Colonic mucosa (tissue), 4 donors: ENCODE measurements at regions not wholly inside any gene's neighbourhood (a gene's known extent, or its start where the extent isn't known, plus 50 kb on each side); places are given as distances from the start of the nearest gene placed in this dataset.

ENCODE experiments used
- DNase-seq: peaks from one replicate; pipeline ENCODE4 v3.0.0-alpha.2; 2020
- H3K27ac ChIP-seq: fragments of 200-600 bp; one replicate; pipeline ENCODE4 v1.8.0; 2021
- H3K27me3 ChIP-seq: fragments of 200-600 bp; one replicate; pipeline ENCODE4 v1.8.0; 2021
- H3K36me3 ChIP-seq: fragments of 200-600 bp; one replicate; pipeline ENCODE4 v1.8.0; 2021
- H3K4me1 ChIP-seq: fragments of 200-600 bp; one replicate; pipeline ENCODE4 v1.8.0; 2021; ENCODE audit warnings: mild to moderate bottlenecking
- H3K4me3 ChIP-seq: fragments of 200-600 bp; one replicate; pipeline ENCODE4 v1.8.0; 2021
- H3K9ac ChIP-seq, 2 donors: one replicate each; pipeline ENCODE4 v1.7.0; 2013; ENCODE audit warnings: control low read depth in 2 of 2, low read depth in 2 of 2, low read length in 2 of 2
- H3K9me3 ChIP-seq: fragments of 200-600 bp; one replicate; pipeline ENCODE4 v1.8.0; 2021
- CTCF ChIP-seq: fragments of 200-600 bp; IDR thresholded peaks from one replicate; pipeline ENCODE4 v1.8.0; 2022; ENCODE audit warnings: antibody characterized with exemption, mild to moderate bottlenecking
- intact Hi-C: fragments of 100-400 bp; cut with DNase I; formaldehyde crosslinking; loops from one replicate; pipeline ENCODE4 v1.14.1; 2022
- donor health status: healthy.
- donor health status: DM: no; HTN: no; CAD: no.
- donor health status: DM: no; HTN: no; CAD: no.

- no peaks in the 10 kb centered on the region for H3K9me3 ChIP-seq
- intact Hi-C loops, result no loop called here
- no peak overlapping the region for H3K27ac ChIP-seq
- no peaks in the 10 kb centered on the region for H3K27me3 ChIP-seq
- H3K4me3 ChIP-seq, result no peak overlapping the region
- no peak for DNase-seq
- H3K4me1 ChIP-seq, result no peaks in the 10 kb centered on the region
- no peak for TF ChIP-seq CTCF
- H3K36me3 ChIP-seq, result no peaks in the 10 kb centered on the region
- no peak overlapping the region for H3K9ac ChIP-seq
Observed at GRCh38 chr5:166063261-166063660, 2228.2 kb upstream of the WWC1 start.

DNA sequence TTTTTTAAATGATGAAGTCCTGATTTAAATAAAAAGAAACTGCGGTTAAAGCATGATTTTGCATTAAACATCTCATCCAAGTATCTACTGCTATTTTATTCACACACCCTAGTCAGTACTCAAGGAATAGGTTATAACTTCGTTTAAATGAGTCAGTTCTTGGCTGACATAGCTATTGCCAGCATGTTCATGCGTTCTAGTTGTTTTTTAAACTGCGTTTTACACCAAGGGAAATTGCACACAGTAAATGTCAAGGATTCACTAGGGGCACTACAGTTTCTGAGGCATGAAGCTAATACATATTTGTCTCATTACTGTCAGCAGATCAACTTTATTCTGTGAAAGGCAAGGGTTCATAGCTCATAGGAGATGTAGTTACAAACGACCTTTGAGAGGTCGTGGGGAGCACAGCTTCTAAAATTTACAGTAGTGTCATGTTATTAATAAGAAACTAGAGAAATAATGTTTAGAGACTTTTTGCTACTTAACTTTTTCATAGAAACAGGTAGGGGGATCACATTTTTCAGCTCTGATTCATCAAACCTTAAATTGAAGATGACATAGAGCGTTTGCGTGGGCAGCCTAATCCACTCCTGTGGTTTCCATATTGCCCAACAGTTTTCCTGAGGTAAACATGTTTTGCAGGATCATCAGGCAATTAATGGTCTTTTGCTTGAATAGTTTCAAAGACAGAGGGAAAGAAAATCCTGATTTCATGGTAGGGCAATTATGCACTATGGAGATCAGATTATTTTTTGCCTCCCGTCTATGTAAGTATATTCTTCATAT lies 2222.7 kb upstream of the WWC1 start:
- no peaks in the 10 kb centered on the region for H3K36me3 ChIP-seq
- DNase-seq, result no peak
- H3K9ac ChIP-seq, result no peak overlapping the region
- no peak overlapping the region for H3K27ac ChIP-seq
- no peaks in the 10 kb centered on the region for H3K9me3 ChIP-seq
- intact Hi-C loops, result no loop called here
- no peaks in the 10 kb centered on the region for H3K27me3 ChIP-seq
- H3K4me1 ChIP-seq, result no peaks in the 10 kb centered on the region
- no peak for TF ChIP-seq CTCF
- H3K4me3 ChIP-seq, result no peak overlapping the region

DNA sequence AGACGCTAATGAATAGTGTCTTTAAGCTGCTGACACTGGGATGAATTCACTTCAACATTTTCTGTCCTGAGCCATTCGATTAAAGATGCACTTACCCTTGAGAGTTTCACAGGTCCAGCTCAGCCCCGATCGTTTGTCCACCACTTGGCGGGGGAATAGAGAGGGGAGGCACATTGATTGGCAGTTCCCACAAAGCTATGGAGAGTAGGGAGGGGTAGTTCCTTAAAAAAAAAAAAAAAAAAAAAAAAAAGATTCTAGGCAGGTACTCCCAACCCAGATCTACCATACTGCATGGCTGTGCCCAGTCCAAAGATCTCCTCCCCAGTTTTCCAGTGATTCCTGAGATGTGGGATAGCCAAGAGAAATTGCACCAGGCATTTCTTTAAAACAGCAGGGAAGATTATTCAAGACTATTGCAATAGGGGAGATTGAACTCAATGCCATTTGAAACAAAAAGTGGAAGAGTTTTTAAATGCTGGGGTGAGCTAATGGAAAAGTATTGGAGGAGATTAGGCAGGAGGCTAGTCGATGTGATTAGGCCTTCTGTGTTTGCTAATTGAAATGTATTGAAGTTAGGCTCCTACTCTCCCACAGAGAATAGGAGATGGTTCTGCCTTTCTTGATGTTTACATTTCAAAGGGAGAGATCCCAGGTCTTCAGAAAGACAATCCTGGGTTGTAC lies 2217.4 kb upstream of the WWC1 start:
- no peak for TF ChIP-seq CTCF
- no peaks in the 10 kb centered on the region for H3K27me3 ChIP-seq
- no peak overlapping the region for H3K27ac ChIP-seq
- no peak for DNase-seq
- H3K9ac ChIP-seq, result no peak overlapping the region
- no peaks in the 10 kb centered on the region for H3K4me1 ChIP-seq
- H3K36me3 ChIP-seq, result no peaks in the 10 kb centered on the region
- no peak overlapping the region for H3K4me3 ChIP-seq
- intact Hi-C loops, result no loop called here
- H3K9me3 ChIP-seq, result no peaks in the 10 kb centered on the region

DNA sequence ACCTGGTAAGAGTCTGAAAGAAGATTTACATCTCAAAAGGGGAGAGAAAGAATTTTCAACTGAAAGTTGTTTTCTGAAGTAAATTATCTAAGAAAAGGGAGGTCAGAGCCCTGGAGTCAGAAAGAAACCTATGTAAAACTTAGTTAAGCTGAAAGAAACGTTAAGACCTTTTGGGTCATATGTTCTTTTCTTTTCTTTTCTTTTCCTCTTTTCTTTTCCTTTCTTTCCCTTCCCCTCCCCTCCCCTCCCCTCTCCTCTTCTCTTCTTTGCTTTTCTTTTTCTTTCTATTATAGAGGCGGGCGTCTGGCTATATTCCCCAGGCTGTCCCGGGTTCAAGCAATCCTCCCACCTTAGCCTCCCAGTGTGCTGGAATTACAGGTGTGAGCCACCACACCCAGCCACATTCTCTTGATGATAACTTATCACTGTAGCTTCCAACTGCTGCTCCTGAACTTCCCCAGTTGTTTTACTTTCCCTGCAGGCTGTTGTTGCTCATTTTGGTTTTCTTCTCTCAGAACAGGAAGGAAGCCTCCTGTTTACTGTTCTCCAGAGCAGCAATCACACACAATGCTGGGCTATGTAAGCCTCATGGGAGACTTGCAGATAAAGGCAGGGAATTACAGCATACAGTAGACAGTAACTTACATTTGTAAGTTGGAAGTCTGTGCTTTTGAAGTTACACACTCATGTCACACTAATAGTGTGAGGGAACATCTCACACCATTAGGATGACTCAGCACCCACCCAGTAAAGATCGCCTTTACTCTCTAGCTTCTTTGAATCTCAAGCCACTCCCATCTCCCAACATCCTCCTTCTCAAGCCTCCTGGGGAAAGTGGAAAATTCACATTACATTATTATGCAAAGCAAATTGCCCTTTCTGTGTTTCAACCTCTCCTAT lies 2216.6 kb upstream of the WWC1 start:
- Histone ChIP-seq H3K36me3 (no peaks in the 10 kb centered on the region), H3K4me3 (no peak overlapping the region), H3K9ac (no peak overlapping the region), H3K27me3 (no peaks in the 10 kb centered on the region), H3K9me3 (no peaks in the 10 kb centered on the region), H3K4me1 (no peaks in the 10 kb centered on the region), H3K27ac (no peak overlapping the region)
- DNase-seq, result no peak
- TF ChIP-seq CTCF, result no peak
- intact Hi-C loops, result no loop called here

DNA sequence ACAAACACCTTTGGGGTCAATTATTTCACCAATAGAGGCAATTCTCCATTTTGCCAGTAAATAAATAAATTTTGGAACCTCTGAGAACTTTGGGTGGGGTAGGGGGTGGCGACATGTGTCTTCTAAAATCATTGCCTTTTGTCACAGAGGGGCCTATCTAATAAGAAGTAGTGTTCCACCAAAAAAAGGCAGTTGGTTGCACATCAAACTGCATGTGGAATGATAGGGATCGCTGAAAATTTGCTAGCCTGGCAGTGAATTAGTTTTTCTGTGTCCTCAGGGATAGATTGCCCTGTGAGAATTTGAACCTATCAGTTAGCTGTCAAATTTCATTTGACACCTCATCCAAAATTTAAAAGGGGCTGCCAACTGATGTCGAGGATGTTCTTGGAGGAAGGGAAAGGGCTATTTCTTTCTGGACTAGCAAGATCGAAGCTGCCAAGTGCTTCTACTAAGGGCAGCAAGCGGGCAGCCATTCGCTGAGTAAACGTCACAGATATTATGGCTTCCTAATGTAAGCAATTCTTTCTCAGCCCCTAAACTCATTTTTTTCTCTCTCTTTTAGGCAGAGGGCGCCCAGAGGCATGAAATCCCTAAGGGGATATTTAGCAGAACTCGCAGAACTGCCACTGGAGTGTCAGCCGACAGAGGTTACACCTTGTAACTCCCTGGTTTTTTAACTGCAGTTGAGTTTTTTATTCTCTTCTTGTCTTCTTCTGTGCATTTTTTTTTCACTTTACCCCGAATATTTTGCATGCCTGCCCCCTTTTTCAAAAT lies 2208.1 kb upstream of the WWC1 start:
- Histone ChIP-seq H3K27ac (no peak overlapping the region), H3K36me3 (no peaks in the 10 kb centered on the region), H3K9ac (no peak overlapping the region), H3K9me3 (no peaks in the 10 kb centered on the region), H3K4me1 (no peaks in the 10 kb centered on the region), H3K4me3 (no peak overlapping the region), H3K27me3 (no peaks in the 10 kb centered on the region)
- DNase-seq, result no peak
- intact Hi-C loops, result no loop called here
- no peak for TF ChIP-seq CTCF
